Karpas-422 (cell line): ENCODE measurements at regions not wholly inside any gene's neighbourhood (a gene's known extent, or its start where the extent isn't known, plus 50 kb on each side); places are given as distances from the start of the nearest gene placed in this dataset.

Experiments used
- DNase-seq: peaks from one replicate; pipeline ENCODE4 v3.0.0-alpha.2; 2015
- H2AFZ ChIP-seq: fragments of 200-600 bp; sonication (generic); 2 replicates; pipeline ENCODE4 v1.6.1; 2014; ENCODE audit warnings: antibody characterized with exemption, low read length, mixed read lengths
- H3K27ac ChIP-seq: fragments of 200-600 bp; sonication (generic); 2 replicates; pipeline ENCODE4 v1.5.1; 2014; ENCODE audit warnings: mild to moderate bottlenecking, low read length, moderate library complexity
- H3K27me3 ChIP-seq: fragments of 200-600 bp; sonication (generic); 2 replicates; pipeline ENCODE4 v1.6.1; 2014; ENCODE audit warnings: low read length, mixed read lengths
- H3K36me3 ChIP-seq: fragments of 200-600 bp; sonication (generic); 2 replicates; pipeline ENCODE4 v1.6.1; 2014; ENCODE audit warnings: low read length, mixed read lengths; ENCODE audit not compliant: insufficient read depth
- H3K4me1 ChIP-seq: fragments of 200-600 bp; sonication (generic); 2 replicates; pipeline ENCODE4 v1.6.1; 2014; ENCODE audit warnings: mild to moderate bottlenecking, low read length, mixed read lengths
- H3K4me2 ChIP-seq: fragments of 200-600 bp; sonication (generic); 2 replicates; pipeline ENCODE4 v1.6.1; 2014; ENCODE audit warnings: low read length, low read depth, mild to moderate bottlenecking; ENCODE audit not compliant: poor library complexity, severe bottlenecking
- H3K4me3 ChIP-seq: fragments of 200-600 bp; sonication (generic); 2 replicates; pipeline ENCODE4 v1.5.1; 2014; ENCODE audit warnings: mild to moderate bottlenecking, antibody characterized with exemption, low read length, mixed read lengths
- H3K79me2 ChIP-seq: fragments of 200-600 bp; sonication (generic); 2 replicates; pipeline ENCODE4 v1.6.1; 2014; ENCODE audit warnings: mild to moderate bottlenecking, low read length, mixed read lengths
- H3K9ac ChIP-seq: fragments of 200-600 bp; sonication (generic); 2 replicates; pipeline ENCODE4 v1.6.0; 2014; ENCODE audit warnings: low read length
- H3K9me2 ChIP-seq: fragments of 200-600 bp; sonication (generic), shearing (Covaris generic); replicated peaks from 2 replicates; pipeline ENCODE4 v1.6.0; 2014; ENCODE audit warnings: mild to moderate bottlenecking, low read length, moderate library complexity; ENCODE audit not compliant: insufficient read depth
- H3K9me3 ChIP-seq: fragments of 300-700, 200-600 bp; sonication (generic); 2 replicates; pipeline ENCODE4 v1.6.1; 2014; ENCODE audit warnings: low read length, mixed read lengths
- H4K20me1 ChIP-seq: fragments of 200-600 bp; sonication (generic); 2 replicates; pipeline ENCODE4 v1.6.1; 2014; ENCODE audit warnings: mild to moderate bottlenecking, antibody characterized with exemption, low read length, low read depth; ENCODE audit not compliant: insufficient read depth

- Histone ChIP-seq H3K9me2 (no peaks in the 10 kb centered on the region), H3K27me3 (no peaks in the 10 kb centered on the region), H3K9me3 (no peaks in the 10 kb centered on the region), H3K9ac (no peak overlapping the region), H3K27ac (no peak overlapping the region), H2AFZ (no peak overlapping the region), H3K79me2 (no peaks in the 10 kb centered on the region), H3K36me3 (no peaks in the 10 kb centered on the region), H3K4me1 (no peaks in the 10 kb centered on the region), H4K20me1 (no peaks in the 10 kb centered on the region), H3K4me2 (no peak overlapping the region), H3K4me3 (no peak overlapping the region)
- no peak for DNase-seq
Observed at GRCh38 chr9:25994605-25995004, 316.4 kb upstream of the TUSC1 start.

- Histone ChIP-seq H3K79me2 (no peaks in the 10 kb centered on the region), H3K27ac (no peak overlapping the region), H3K27me3 (no peaks in the 10 kb centered on the region), H3K9me3 (no peaks in the 10 kb centered on the region), H3K4me2 (no peak overlapping the region), H3K9me2 (no peaks in the 10 kb centered on the region), H3K4me3 (no peak overlapping the region), H3K36me3 (no peaks in the 10 kb centered on the region), H3K4me1 (no peaks in the 10 kb centered on the region), H4K20me1 (no peaks in the 10 kb centered on the region), H2AFZ (no peak overlapping the region), H3K9ac (no peak overlapping the region)
- no peak for DNase-seq
Observed at GRCh38 chr9:25990376-25990775, 312.1 kb upstream of the TUSC1 start.

GRCh38 chr9:25975667-25976066 is 297.4 kb upstream of the TUSC1 start:
- Histone ChIP-seq H2AFZ (no peak overlapping the region), H3K27ac (no peak overlapping the region), H3K27me3 (no peaks in the 10 kb centered on the region), H3K4me1 (no peaks in the 10 kb centered on the region), H3K9me2 (no peaks in the 10 kb centered on the region), H3K79me2 (no peaks in the 10 kb centered on the region), H4K20me1 (no peaks in the 10 kb centered on the region), H3K4me2 (no peak overlapping the region), H3K9me3 (no peaks in the 10 kb centered on the region), H3K9ac (no peak overlapping the region), H3K4me3 (no peak overlapping the region), H3K36me3 (no peaks in the 10 kb centered on the region)
- DNase-seq, result no peak

- H2AFZ ChIP-seq, result 0 out of 2 replicates have a peak overlapping the region, but pooled peaks have one; percentile 18
- no peak overlapping the region for H3K4me3 ChIP-seq
- no peaks in the 10 kb centered on the region for H3K79me2 ChIP-seq
- no peak overlapping the region for H3K27ac ChIP-seq
- no peak overlapping the region for H3K4me2 ChIP-seq
- no peaks in the 10 kb centered on the region for H3K27me3 ChIP-seq
- H3K9me2 ChIP-seq, result no peaks in the 10 kb centered on the region
- H3K9ac ChIP-seq, result no peak overlapping the region
- H4K20me1 ChIP-seq, result no peaks in the 10 kb centered on the region
- no peaks in the 10 kb centered on the region for H3K9me3 ChIP-seq
- no peaks in the 10 kb centered on the region for H3K4me1 ChIP-seq
- peak; percentile 93 for DNase-seq
- no peaks in the 10 kb centered on the region for H3K36me3 ChIP-seq
Observed at GRCh38 chr9:25964239-25964638, 286.0 kb upstream of the TUSC1 start.

- no peak overlapping the region for H3K27ac ChIP-seq
- no peaks in the 10 kb centered on the region for H3K36me3 ChIP-seq
- H2AFZ ChIP-seq, result no peak overlapping the region
- no peak for DNase-seq
- H3K9me3 ChIP-seq, result no peaks in the 10 kb centered on the region
- H3K4me2 ChIP-seq, result no peak overlapping the region
- H3K4me1 ChIP-seq, result no peaks in the 10 kb centered on the region
- no peaks in the 10 kb centered on the region for H4K20me1 ChIP-seq
- no peak overlapping the region for H3K9ac ChIP-seq
- H3K4me3 ChIP-seq, result no peak overlapping the region
- no peaks in the 10 kb centered on the region for H3K79me2 ChIP-seq
- no peaks in the 10 kb centered on the region for H3K9me2 ChIP-seq
- H3K27me3 ChIP-seq, result no peaks in the 10 kb centered on the region
Observed at GRCh38 chr9:25960178-25960577, 281.9 kb upstream of the TUSC1 start.

GRCh38 chr9:25954209-25954608 is 276.0 kb upstream of the TUSC1 start:
- Histone ChIP-seq H3K79me2 (no peaks in the 10 kb centered on the region), H3K27me3 (no peaks in the 10 kb centered on the region), H3K36me3 (no peaks in the 10 kb centered on the region), H3K27ac (no peak overlapping the region), H3K4me1 (no peaks in the 10 kb centered on the region), H4K20me1 (no peaks in the 10 kb centered on the region), H3K4me3 (no peak overlapping the region), H2AFZ (no peak overlapping the region), H3K9me2 (no peaks in the 10 kb centered on the region), H3K9ac (no peak overlapping the region), H3K4me2 (no peak overlapping the region), H3K9me3 (peaks cover 4% of the 10 kb centered on the region)
- DNase-seq, result no peak

GRCh38 chr9:25948182-25948581 is 269.9 kb upstream of the TUSC1 start:
- Histone ChIP-seq H3K27ac (no peak overlapping the region), H3K9me3 (peaks cover 4% of the 10 kb centered on the region), H3K36me3 (no peaks in the 10 kb centered on the region)

GRCh38 chr9:25939126-25939525 is 260.9 kb upstream of the TUSC1 start:
- no peak overlapping the region for H2AFZ ChIP-seq
- H3K4me2 ChIP-seq, result no peak overlapping the region

More at GRCh38 chr9:25948182-25948581, 269.9 kb upstream of the TUSC1 start:
- no peak overlapping the region for H3K9ac ChIP-seq
- no peaks in the 10 kb centered on the region for H3K4me1 ChIP-seq
- no peak overlapping the region for H2AFZ ChIP-seq
- no peak overlapping the region for H3K4me3 ChIP-seq
- H3K27me3 ChIP-seq, result no peaks in the 10 kb centered on the region
- H3K79me2 ChIP-seq, result no peaks in the 10 kb centered on the region
- H3K4me2 ChIP-seq, result no peak overlapping the region
- DNase-seq, result no peak
- no peaks in the 10 kb centered on the region for H4K20me1 ChIP-seq
- no peaks in the 10 kb centered on the region for H3K9me2 ChIP-seq

GRCh38 chr9:25936031-25936430 is 257.8 kb upstream of the TUSC1 start:
- no peaks in the 10 kb centered on the region for H3K4me1 ChIP-seq
- H3K27ac ChIP-seq, result no peak overlapping the region
- H2AFZ ChIP-seq, result no peak overlapping the region
- DNase-seq, result no peak
- no peaks in the 10 kb centered on the region for H3K9me2 ChIP-seq
- no peak overlapping the region for H3K9ac ChIP-seq
- H3K36me3 ChIP-seq, result no peaks in the 10 kb centered on the region
- H3K4me2 ChIP-seq, result no peak overlapping the region
- H3K79me2 ChIP-seq, result no peaks in the 10 kb centered on the region
- H4K20me1 ChIP-seq, result no peaks in the 10 kb centered on the region
- H3K9me3 ChIP-seq, result no peaks in the 10 kb centered on the region
- H3K27me3 ChIP-seq, result no peaks in the 10 kb centered on the region
- H3K4me3 ChIP-seq, result no peak overlapping the region

More at GRCh38 chr9:25939126-25939525, 260.9 kb upstream of the TUSC1 start:
- Histone ChIP-seq H3K4me1 (no peaks in the 10 kb centered on the region), H3K4me3 (no peak overlapping the region), H3K27me3 (no peaks in the 10 kb centered on the region), H3K9ac (no peak overlapping the region), H3K9me2 (no peaks in the 10 kb centered on the region), H3K79me2 (no peaks in the 10 kb centered on the region), H3K9me3 (no peaks in the 10 kb centered on the region), H3K36me3 (no peaks in the 10 kb centered on the region), H4K20me1 (no peaks in the 10 kb centered on the region), H3K27ac (no peak overlapping the region)
- no peak for DNase-seq
